B cell (primary cell): ENCODE measurements at regions not wholly inside any gene's neighbourhood (a gene's known extent, or its start where the extent isn't known, plus 50 kb on each side); places are given as distances from the start of the nearest gene placed in this dataset.
"Not testable (repeated sequence)": the region's sequence is repeated elsewhere in the genome, so short reads cannot be mapped to it uniquely, and the experiment has no call there.

Experiments used
- ATAC-seq: fragments of 200-7000 bp; cut with Tn5 transposase; one replicate; pipeline ENCODE4 v1.10.0; 2021; ENCODE audit warnings: low read depth, mild to moderate bottlenecking, moderate number of reproducible peaks, moderate library complexity
- CTCF ChIA-PET: fragments of 350-600 bp; sonication (Branson Sonifier 250); formaldehyde crosslinking; loops from one replicate; lab custom pipeline; 2021; ENCODE audit warnings: antibody characterized with exemption, inconsistent platforms; lab: Charles Lee
- POLR2A ChIA-PET: fragments of 350-600 bp; sonication (Branson Sonifier 250); formaldehyde crosslinking; loops from one replicate; lab custom pipeline; 2021; ENCODE audit warnings: antibody characterized with exemption; lab: Charles Lee
- DNase-seq: peaks from one replicate; pipeline ENCODE4 v3.0.0; 2013
- H2AFZ ChIP-seq: 2 replicates; pipeline ENCODE4 v1.6.1; 2012; ENCODE audit warnings: mild to moderate bottlenecking, low read depth, low read length; ENCODE audit not compliant: insufficient read depth, poor library complexity, severe bottlenecking
- H3K27ac ChIP-seq, 2 donors: 1 replicate in 1 of 2; 2 replicates in 1 of 2; pipeline ENCODE4 v1.5.1; 2012 to 2013; ENCODE audit warnings: low read length in 2 of 2, mild to moderate bottlenecking in 2 of 2, moderate library complexity in 1 of 2
- H3K27me3 ChIP-seq, 4 experiments: fragments of 200-600 bp in 1 of 4; sonication (generic) in 1 of 4; replicated peaks in 1 of 4; 1 replicate in 2 of 4; 2 replicates in 2 of 4; pipeline versions ENCODE4 v1.6.1 to v1.7.0; 2013 to 2016; ENCODE audit warnings: low read length in 3 of 4, mild to moderate bottlenecking in 2 of 4, mixed read lengths in 1 of 4, moderate library complexity in 1 of 4; ENCODE audit not compliant: insufficient read depth in 4 of 4, control insufficient read depth in 3 of 4; ENCODE audit errors: control extremely low read depth in 1 of 4
- H3K36me3 ChIP-seq, 2 experiments: replicated peaks in 1 of 2; 1 replicate in 1 of 2; 2 replicates in 1 of 2; pipeline versions ENCODE4 v1.6.1 to v1.7.1; 2013; ENCODE audit warnings: low read length in 1 of 2; ENCODE audit not compliant: insufficient read depth in 2 of 2, control insufficient read depth in 1 of 2; ENCODE audit errors: control extremely low read depth in 1 of 2, extremely low read depth in 1 of 2
- H3K4me1 ChIP-seq, 2 donors: fragments of 200-600 bp in 1 of 2; sonication (generic) in 1 of 2; 1 replicate in 1 of 2; 2 replicates in 1 of 2; pipeline versions ENCODE4 v1.5.1 to v1.6.1; 2013 to 2017; ENCODE audit warnings: low read length in 2 of 2; ENCODE audit not compliant: control insufficient read depth in 2 of 2, insufficient read depth in 2 of 2
- H3K4me2 ChIP-seq: replicated peaks from 2 replicates; pipeline ENCODE3; 2012; ENCODE audit warnings: mild to moderate bottlenecking, low read depth, low read length; ENCODE audit not compliant: poor library complexity, severe bottlenecking
- H3K4me3 ChIP-seq, 5 experiments: fragments of 200-600 bp in 1 of 5; sonication (generic) in 1 of 5; 1 replicate in 3 of 5; 2 replicates in 2 of 5; pipeline versions ENCODE4 v1.5.1 to v1.7.0; 2011 to 2016; ENCODE audit warnings: low read length in 4 of 5, mild to moderate bottlenecking in 4 of 5, low read depth in 2 of 5, control low read depth in 1 of 5, moderate library complexity in 1 of 5; ENCODE audit not compliant: insufficient read depth in 1 of 5; ENCODE audit errors: control extremely low read depth in 1 of 5, extremely low read depth in 1 of 5
- H3K79me2 ChIP-seq: fragments of 200-600 bp; sonication (generic); one replicate; pipeline ENCODE4 v1.6.0; 2016; ENCODE audit warnings: low read length; ENCODE audit not compliant: control insufficient read depth, insufficient read depth
- H3K9ac ChIP-seq: fragments of 200-600 bp; sonication (generic); 2 replicates; pipeline ENCODE4 v1.6.1; 2017; ENCODE audit warnings: mild to moderate bottlenecking, low read length, moderate library complexity
- H3K9me3 ChIP-seq, 3 donors: one replicate each; pipeline versions ENCODE4 v1.6.1 to v1.7.1; 2013; ENCODE audit warnings: low read length in 2 of 3; ENCODE audit not compliant: control insufficient read depth in 2 of 3, insufficient read depth in 1 of 3; ENCODE audit errors: control extremely low read depth in 1 of 3
- H4K20me1 ChIP-seq: 2 replicates; pipeline ENCODE4 v1.6.0; 2012; ENCODE audit warnings: mild to moderate bottlenecking, low read length; ENCODE audit not compliant: insufficient read depth, control insufficient read depth, poor library complexity, severe bottlenecking
- H3K27ac Mint-ChIP-seq: one replicate; pipeline ENCODE4 v1.8.0; 2021; ENCODE audit warnings: mixed read lengths
- H3K27me3 Mint-ChIP-seq: one replicate; pipeline ENCODE4 v1.8.0; 2021; ENCODE audit warnings: mixed read lengths
- H3K4me1 Mint-ChIP-seq: one replicate; pipeline ENCODE4 v1.8.0; 2021; ENCODE audit warnings: mixed read lengths
- H3K4me3 Mint-ChIP-seq: one replicate; pipeline ENCODE4 v1.8.0; 2021; ENCODE audit warnings: mixed read lengths
- H3K9me3 Mint-ChIP-seq: one replicate; pipeline ENCODE4 v1.8.0; 2022; ENCODE audit warnings: mixed read lengths; ENCODE audit not compliant: insufficient read depth
- EZH2 ChIP-seq: IDR thresholded peaks from 2 replicates; pipeline ENCODE4 v1.6.1; 2012; ENCODE audit warnings: borderline replicate concordance, low read depth, mild to moderate bottlenecking, moderate library complexity, low read length; ENCODE audit not compliant: insufficient read depth, poor library complexity, severe bottlenecking
- WGBS: methylation state at CpG from one replicate; pipeline ENCODE4 v1.1.5; 2013; ENCODE audit warnings: missing lambda C conversion rate; ENCODE audit not compliant: insufficient coverage; 5-methylcytosine and 5-hydroxymethylcytosine counted together
- intact Hi-C: fragments of 100-400 bp; cut with micrococcal nuclease; formaldehyde crosslinking; loops from one replicate; pipeline ENCODE4 v1.10.0; 2022
- TF ChIP-seq, protein P1 (sequence below): fragments of 200-600 bp; IDR thresholded peaks from one replicate; pipeline ENCODE4 v1.8.0; 2022; ENCODE audit warnings: antibody characterized with exemption, mild to moderate bottlenecking

DNA sequence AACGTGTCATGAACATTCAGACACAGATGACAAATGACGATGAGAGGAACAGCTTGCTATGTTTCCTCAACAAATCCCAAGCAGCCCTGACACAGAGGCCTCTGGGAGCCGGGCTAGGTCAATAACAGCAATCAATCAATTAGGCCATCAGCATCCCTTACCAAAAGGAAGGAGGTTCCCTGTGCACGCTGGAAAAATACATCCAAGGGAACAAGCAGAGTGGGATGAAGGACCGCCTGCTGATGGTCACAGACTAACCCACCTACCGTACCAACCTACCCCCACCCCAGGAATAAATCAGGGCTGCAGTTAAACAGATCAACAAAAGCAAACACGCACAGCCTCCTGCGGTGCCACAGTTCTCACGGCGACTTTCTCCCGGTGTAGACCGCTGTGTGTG is 265.1 kb upstream of the SFSWAP start:
- H3K4me1 Mint-ChIP-seq: no peaks in the 10 kb centered on the region
- intact Hi-C loops: no loop called here

DNA sequence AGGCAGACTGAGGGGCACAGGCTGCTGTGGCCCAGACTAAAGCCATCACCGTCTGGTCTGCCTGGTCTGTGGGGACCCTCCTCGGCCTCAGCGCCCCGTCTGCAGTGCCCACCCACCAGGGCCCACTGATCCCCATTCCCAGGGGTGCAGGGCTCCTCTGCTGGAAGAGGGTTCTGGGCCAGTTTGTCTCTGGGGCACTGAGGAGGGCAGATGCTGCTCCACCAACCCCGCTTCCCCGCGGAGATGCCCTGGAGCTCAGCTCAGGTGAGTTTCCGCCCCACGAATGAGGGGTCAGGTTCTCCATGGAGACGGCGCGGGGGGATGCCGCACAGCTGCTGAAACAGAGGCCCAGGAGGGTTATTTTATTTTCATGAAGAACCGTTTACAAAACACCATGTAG is 263.3 kb upstream of the SFSWAP start:
- CTCF ChIA-PET, ATAC-seq, H3K9me3 Mint-ChIP-seq, H3K4me3 ChIP-seq, H3K27ac Mint-ChIP-seq, H3K27me3 Mint-ChIP-seq, DNase-seq, H3K79me2 ChIP-seq, H2AFZ ChIP-seq, H3K4me1 Mint-ChIP-seq, H3K27me3 ChIP-seq, H3K4me1 ChIP-seq, H3K36me3 ChIP-seq, H3K4me3 Mint-ChIP-seq, POLR2A ChIA-PET, H3K4me2 ChIP-seq, H4K20me1 ChIP-seq, H3K27ac ChIP-seq, H3K9ac ChIP-seq, H3K9me3 ChIP-seq, intact Hi-C loops: not testable (repeated sequence)
- WGBS: 99% methylated on average over 9 of the region's 14 CpGs

More for the DNA sequence above, 265.1 kb upstream of the SFSWAP start:
- H3K9me3 ChIP-seq: peaks cover 0 to 2% (median 0%) of the 10 kb centered on the region in 3 donors
- no peak overlapping the region for H3K9ac ChIP-seq
- H3K27ac ChIP-seq: no peak overlapping the region
- H2AFZ ChIP-seq: no peak overlapping the region
- ATAC-seq (no peak), DNase-seq (no peak)
- no peaks in the 10 kb centered on the region for H3K4me1 ChIP-seq
- H3K27ac Mint-ChIP-seq: no peak overlapping the region
- 85% methylated on average over 9 of the region's 12 CpGs for WGBS
- no peak overlapping the region for H3K4me2 ChIP-seq
- H3K79me2 ChIP-seq: no peaks in the 10 kb centered on the region
- ChIA-PET POLR2A (no interaction called here), CTCF (no interaction called here)
- no peaks in the 10 kb centered on the region for H3K9me3 Mint-ChIP-seq
- H3K4me3 Mint-ChIP-seq: no peak overlapping the region
- no peaks in the 10 kb centered on the region for H4K20me1 ChIP-seq
- no peaks in the 10 kb centered on the region for H3K36me3 ChIP-seq
- no peak overlapping the region for H3K4me3 ChIP-seq
- no peaks in the 10 kb centered on the region for H3K27me3 ChIP-seq
- TF ChIP-seq, protein P1, sequence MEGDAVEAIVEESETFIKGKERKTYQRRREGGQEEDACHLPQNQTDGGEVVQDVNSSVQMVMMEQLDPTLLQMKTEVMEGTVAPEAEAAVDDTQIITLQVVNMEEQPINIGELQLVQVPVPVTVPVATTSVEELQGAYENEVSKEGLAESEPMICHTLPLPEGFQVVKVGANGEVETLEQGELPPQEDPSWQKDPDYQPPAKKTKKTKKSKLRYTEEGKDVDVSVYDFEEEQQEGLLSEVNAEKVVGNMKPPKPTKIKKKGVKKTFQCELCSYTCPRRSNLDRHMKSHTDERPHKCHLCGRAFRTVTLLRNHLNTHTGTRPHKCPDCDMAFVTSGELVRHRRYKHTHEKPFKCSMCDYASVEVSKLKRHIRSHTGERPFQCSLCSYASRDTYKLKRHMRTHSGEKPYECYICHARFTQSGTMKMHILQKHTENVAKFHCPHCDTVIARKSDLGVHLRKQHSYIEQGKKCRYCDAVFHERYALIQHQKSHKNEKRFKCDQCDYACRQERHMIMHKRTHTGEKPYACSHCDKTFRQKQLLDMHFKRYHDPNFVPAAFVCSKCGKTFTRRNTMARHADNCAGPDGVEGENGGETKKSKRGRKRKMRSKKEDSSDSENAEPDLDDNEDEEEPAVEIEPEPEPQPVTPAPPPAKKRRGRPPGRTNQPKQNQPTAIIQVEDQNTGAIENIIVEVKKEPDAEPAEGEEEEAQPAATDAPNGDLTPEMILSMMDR: no peak
- no peak for TF ChIP-seq EZH2
- H3K27me3 Mint-ChIP-seq: no peaks in the 10 kb centered on the region
